GM10266 (cell line): ENCODE measurements at regions not wholly inside any gene's neighbourhood (a gene's known extent, or its start where the extent isn't known, plus 50 kb on each side); places are given as distances from the start of the nearest gene placed in this dataset.
"Not testable (repeated sequence)": the region's sequence is repeated elsewhere in the genome, so short reads cannot be mapped to it uniquely, and the experiment has no call there.

Experiments
- DNase-seq: peaks from one replicate; pipeline ENCODE4 v3.0.0; 2012; ENCODE audit errors: extremely low spot score
- CTCF ChIP-seq: IDR thresholded peaks from 2 replicates; pipeline ENCODE4 v1.5.1; 2012; ENCODE audit warnings: mild to moderate bottlenecking, low read depth; ENCODE audit not compliant: control insufficient read depth, insufficient read depth; ENCODE audit errors: missing control alignments

- DNase-seq = no peak
- TF ChIP-seq CTCF = no peak
Measured at GRCh38 chr1:233828480-233828879, 76.0 kb upstream of the SLC35F3 start.

- no peak for TF ChIP-seq CTCF
- no peak for DNase-seq
Measured at GRCh38 chr1:233834609-233835008, 69.9 kb upstream of the SLC35F3 start.

- not testable (repeated sequence) for DNase-seq
Measured at GRCh38 chr1:233838207-233838606, 66.3 kb upstream of the SLC35F3 start.

- DNase-seq = no peak
- no peak for TF ChIP-seq CTCF
Measured at GRCh38 chr1:233843525-233844204, 60.8 kb upstream of the SLC35F3 start.

- DNase-seq = no peak
- no peak for TF ChIP-seq CTCF
Measured at GRCh38 chr1:233844275-233844674, 60.2 kb upstream of the SLC35F3 start.

- no peak for DNase-seq
- TF ChIP-seq CTCF = no peak
Measured at GRCh38 chr1:233844692-233845091, 59.8 kb upstream of the SLC35F3 start.
